Ishikawa (cell line): ENCODE measurements at regions not wholly inside any gene's neighbourhood (a gene's known extent, or its start where the extent isn't known, plus 50 kb on each side); places are given as distances from the start of the nearest gene placed in this dataset.

ENCODE experiments used
- CEBPB ChIP-seq: IDR thresholded peaks from 2 replicates; pipeline ENCODE4 v1.6.1; 2012
- CREB1 ChIP-seq: IDR thresholded peaks from 2 replicates; pipeline ENCODE4 v1.6.1; 2012; ENCODE audit warnings: low read depth
- EGR1 ChIP-seq: IDR thresholded peaks from 2 replicates; pipeline ENCODE4 v1.6.1; 2012
- EP300 ChIP-seq: IDR thresholded peaks from 2 replicates; pipeline ENCODE4 v1.6.1; 2012; ENCODE audit warnings: borderline replicate concordance
- FOXM1 ChIP-seq: IDR thresholded peaks from 2 replicates; pipeline ENCODE4 v1.6.1; 2012; ENCODE audit warnings: low read depth, borderline replicate concordance
- NFIC ChIP-seq: IDR thresholded peaks from 2 replicates; pipeline ENCODE4 v1.6.1; 2012
- RAD21 ChIP-seq: IDR thresholded peaks from 2 replicates; pipeline ENCODE4 v1.6.1; 2012; ENCODE audit warnings: low read depth
- REST ChIP-seq: IDR thresholded peaks from 2 replicates; pipeline ENCODE4 v1.6.1; 2012; ENCODE audit warnings: low read depth, mild to moderate bottlenecking
- TAF1 ChIP-seq: IDR thresholded peaks from 2 replicates; pipeline ENCODE4 v1.6.1; 2012; ENCODE audit warnings: low read depth, mild to moderate bottlenecking
- TCF12 ChIP-seq: IDR thresholded peaks from 2 replicates; pipeline ENCODE4 v1.6.1; 2012; ENCODE audit warnings: low read depth
- TEAD4 ChIP-seq: IDR thresholded peaks from 2 replicates; pipeline ENCODE4 v1.6.1; 2012
- USF1 ChIP-seq: IDR thresholded peaks from 2 replicates; pipeline ENCODE4 v1.6.1; 2012
- YY1 ChIP-seq: IDR thresholded peaks from 2 replicates; pipeline ENCODE4 v1.6.1; 2012; ENCODE audit warnings: low read depth
- ZBTB7A ChIP-seq: IDR thresholded peaks from 2 replicates; pipeline ENCODE4 v1.6.1; 2012; ENCODE audit warnings: low read depth
- TF ChIP-seq, protein P1 (sequence below): IDR thresholded peaks from 2 replicates; pipeline ENCODE4 v1.6.1; 2012

DNA sequence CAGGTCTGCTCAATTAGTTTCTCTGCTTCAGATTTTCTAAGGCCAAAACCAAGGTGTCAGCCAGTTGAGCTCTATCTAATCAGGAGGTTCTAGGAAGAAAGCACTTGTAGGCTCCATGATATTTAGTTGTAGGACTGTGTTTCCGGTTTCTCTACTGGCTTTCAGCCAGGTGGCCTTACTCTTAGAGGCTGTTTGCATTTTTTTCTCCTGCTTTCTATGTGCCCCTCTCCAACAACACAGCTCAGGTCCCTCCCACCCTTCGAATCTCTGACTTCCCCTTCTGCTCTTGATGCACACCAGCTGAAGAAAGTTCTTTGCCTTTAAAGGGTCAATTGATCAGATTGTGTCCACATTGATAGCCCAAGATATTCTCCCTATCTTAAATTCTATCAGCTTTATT lies 245.2 kb downstream of the RAB28 start:
- TF ChIP-seq TEAD4 (no peak), FOXM1 (no peak), TCF12 (no peak), TAF1 (no peak), REST (no peak), EGR1 (no peak), USF1 (no peak), RAD21 (no peak), NFIC (no peak), ZBTB7A (no peak), CEBPB (no peak), EP300 (no peak), YY1 (no peak), CREB1 (no peak)
- TF ChIP-seq, protein P1, sequence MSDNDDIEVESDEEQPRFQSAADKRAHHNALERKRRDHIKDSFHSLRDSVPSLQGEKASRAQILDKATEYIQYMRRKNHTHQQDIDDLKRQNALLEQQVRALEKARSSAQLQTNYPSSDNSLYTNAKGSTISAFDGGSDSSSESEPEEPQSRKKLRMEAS: no peak

GRCh38 chr4:13236485-13236884 lies 247.7 kb downstream of the RAB28 start:
- TF ChIP-seq ZBTB7A (no peak), EP300 (no peak), TCF12 (no peak)

- TF ChIP-seq ZBTB7A (no peak), RAD21 (no peak), CREB1 (no peak), EP300 (no peak), EGR1 (no peak), TCF12 (no peak), USF1 (no peak), TAF1 (no peak), TEAD4 (no peak), NFIC (no peak), REST (no peak), CEBPB (no peak), FOXM1 (no peak), YY1 (no peak)
- TF ChIP-seq, protein P1: no peak
Measured at GRCh38 chr4:13233755-13234154, 250.4 kb downstream of the RAB28 start.

DNA sequence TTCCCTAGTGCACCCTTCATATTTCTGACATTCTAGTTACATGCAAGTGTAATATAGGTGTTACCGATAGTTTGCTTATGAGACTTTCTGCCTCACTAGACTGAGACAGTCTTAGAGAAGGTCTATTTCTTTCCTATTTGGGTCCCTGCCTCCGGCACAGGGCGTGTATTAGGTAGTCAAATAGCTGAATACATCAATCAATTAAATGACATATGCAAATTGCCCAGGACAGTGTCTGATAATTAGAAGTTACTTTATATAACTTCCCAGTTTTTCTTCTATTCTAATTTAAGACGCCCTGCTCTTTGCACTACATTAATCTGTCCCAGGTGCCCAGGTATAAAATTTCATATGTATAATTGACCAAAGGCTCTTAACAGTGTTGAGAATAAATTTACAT lies 264.2 kb downstream of the RAB28 start:
- TF ChIP-seq CREB1 (no peak), TEAD4 (no peak), CEBPB (no peak), USF1 (no peak), NFIC (no peak), EP300 (no peak), RAD21 (no peak), YY1 (no peak), EGR1 (no peak), TAF1 (no peak), FOXM1 (no peak), TCF12 (no peak), REST (no peak), ZBTB7A (no peak)
- TF ChIP-seq, protein P1: no peak
